Ishikawa (cell line): ENCODE measurements at regions not wholly inside any gene's neighbourhood (a gene's known extent, or its start where the extent isn't known, plus 50 kb on each side); places are given as distances from the start of the nearest gene placed in this dataset.

Experiments
- CEBPB ChIP-seq: IDR thresholded peaks from 2 replicates; pipeline ENCODE4 v1.6.1; 2012
- CREB1 ChIP-seq: IDR thresholded peaks from 2 replicates; pipeline ENCODE4 v1.6.1; 2012; ENCODE audit warnings: low read depth
- EP300 ChIP-seq: IDR thresholded peaks from 2 replicates; pipeline ENCODE4 v1.6.1; 2012; ENCODE audit warnings: borderline replicate concordance
- FOXM1 ChIP-seq: IDR thresholded peaks from 2 replicates; pipeline ENCODE4 v1.6.1; 2012; ENCODE audit warnings: low read depth, borderline replicate concordance
- MAX ChIP-seq: IDR thresholded peaks from 2 replicates; pipeline ENCODE4 v1.6.1; 2012
- NFIC ChIP-seq: IDR thresholded peaks from 2 replicates; pipeline ENCODE4 v1.6.1; 2012
- RAD21 ChIP-seq: IDR thresholded peaks from 2 replicates; pipeline ENCODE4 v1.6.1; 2012; ENCODE audit warnings: low read depth
- REST ChIP-seq: IDR thresholded peaks from 2 replicates; pipeline ENCODE4 v1.6.1; 2012; ENCODE audit warnings: low read depth, mild to moderate bottlenecking
- TAF1 ChIP-seq: IDR thresholded peaks from 2 replicates; pipeline ENCODE4 v1.6.1; 2012; ENCODE audit warnings: low read depth, mild to moderate bottlenecking
- TEAD4 ChIP-seq: IDR thresholded peaks from 2 replicates; pipeline ENCODE4 v1.6.1; 2012
- YY1 ChIP-seq: IDR thresholded peaks from 2 replicates; pipeline ENCODE4 v1.6.1; 2012; ENCODE audit warnings: low read depth

DNA sequence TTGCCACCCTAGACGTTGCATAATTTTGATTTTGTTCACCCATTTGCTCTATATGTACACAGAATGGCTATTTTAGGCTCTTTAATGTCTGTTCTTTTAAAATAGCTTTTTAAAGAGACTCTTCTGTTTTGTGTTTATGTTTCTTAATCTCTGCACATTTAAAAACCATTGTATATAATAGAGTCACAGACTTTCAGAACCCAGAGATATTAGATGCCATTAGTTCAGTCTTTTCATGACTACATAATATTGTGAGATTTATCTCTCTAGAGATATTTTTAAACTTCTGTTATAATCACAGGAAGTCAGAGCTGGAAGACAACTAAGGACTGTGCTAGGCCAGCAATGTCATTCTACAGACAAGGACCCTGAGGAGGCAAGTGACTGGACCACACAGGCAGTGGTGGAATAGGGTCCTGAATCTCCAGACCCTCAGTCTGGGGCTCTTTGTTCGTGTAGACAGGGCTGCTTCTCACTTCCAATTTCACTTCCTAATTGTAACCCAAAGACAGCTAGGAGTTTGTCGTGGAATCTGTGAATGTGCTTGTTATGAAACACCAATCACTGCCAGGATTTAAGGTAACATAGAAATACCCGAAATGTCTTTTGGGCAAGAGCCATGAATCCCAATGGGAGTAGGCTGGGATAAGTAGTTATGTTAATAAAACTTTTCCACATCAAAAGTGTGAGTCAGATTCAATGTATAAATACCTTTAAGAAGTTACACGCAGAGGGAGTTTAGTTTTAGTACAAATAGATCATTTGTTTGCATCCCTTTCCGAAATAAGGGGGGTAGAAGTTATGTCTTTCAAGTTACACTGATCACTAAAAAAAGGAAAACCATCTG, 165.2 kb upstream of the ROPN1 start:
- TF ChIP-seq TAF1 = no peak
- TF ChIP-seq TEAD4 = no peak
- TF ChIP-seq CEBPB = no peak
- TF ChIP-seq MAX = no peak
- TF ChIP-seq FOXM1 = no peak
- TF ChIP-seq REST = no peak
- TF ChIP-seq RAD21 = no peak
- TF ChIP-seq NFIC = no peak
- no peak for TF ChIP-seq EP300
- no peak for TF ChIP-seq CREB1
- TF ChIP-seq YY1 = no peak
